ENCODE measurements at regions not wholly inside any gene's neighbourhood (a gene's known extent, or its start where the extent isn't known, plus 50 kb on each side); places are given as distances from the start of the nearest gene placed in this dataset.
A peak's percentile ranks its signal among the peaks of the same experiment; 100 is the strongest.
"Not testable (repeated sequence)": the region's sequence is repeated elsewhere in the genome, so short reads cannot be mapped to it uniquely, and the experiment has no call there.

GRCh38 chr17:13204607-13205237 lies 186.9 kb upstream of the ELAC2 start:
- DNase-seq = no peak

- DNase-seq = no peak
Measured at GRCh38 chr17:13202835-13203234, 185.0 kb upstream of the ELAC2 start.

- DNase-seq = no peak
Measured at GRCh38 chr17:13200671-13201070, 182.8 kb upstream of the ELAC2 start.

GRCh38 chr17:13199425-13199824 lies 181.6 kb upstream of the ELAC2 start:
- DNase-seq = no peak

- no peak for DNase-seq
Measured at GRCh38 chr17:13197586-13197985, 179.8 kb upstream of the ELAC2 start.

GRCh38 chr17:13194887-13195286 lies 177.1 kb upstream of the ELAC2 start:
- no peak for DNase-seq

GRCh38 chr17:13182854-13183253 lies 165.0 kb upstream of the ELAC2 start:
- DNase-seq = peak; percentile 88 to 91

- peak; percentile 86 to 88 for DNase-seq
Measured at GRCh38 chr17:13182450-13182849, 164.6 kb upstream of the ELAC2 start.

- DNase-seq = no peak
Measured at GRCh38 chr17:13181683-13182082, 163.9 kb upstream of the ELAC2 start.

- no peak for DNase-seq
Measured at GRCh38 chr17:13176436-13176835, 158.6 kb upstream of the ELAC2 start.

- no peak for DNase-seq
Measured at GRCh38 chr17:13171790-13172189, 154.0 kb upstream of the ELAC2 start.

GRCh38 chr17:13162361-13162760 lies 144.5 kb upstream of the ELAC2 start:
- no peak for DNase-seq

GRCh38 chr17:13160790-13161189 lies 143.0 kb upstream of the ELAC2 start:
- no peak for DNase-seq

GRCh38 chr17:13160296-13160695 lies 142.5 kb upstream of the ELAC2 start:
- no peak for DNase-seq

- no peak for DNase-seq
Measured at GRCh38 chr17:13158494-13159240, 140.8 kb upstream of the ELAC2 start.

- no peak for DNase-seq
Measured at GRCh38 chr17:13157656-13158055, 139.8 kb upstream of the ELAC2 start.

GRCh38 chr17:13154930-13155329 lies 137.1 kb upstream of the ELAC2 start:
- DNase-seq = no peak

- DNase-seq = no peak
Measured at GRCh38 chr17:13154398-13154797, 136.6 kb upstream of the ELAC2 start.

GRCh38 chr17:13153036-13153435 lies 135.2 kb upstream of the ELAC2 start:
- no peak for DNase-seq

- DNase-seq = no peak
Measured at GRCh38 chr17:13152501-13152900, 134.7 kb upstream of the ELAC2 start.

- not testable (repeated sequence) for DNase-seq
Measured at GRCh38 chr17:13150738-13151137, 132.9 kb upstream of the ELAC2 start.

GRCh38 chr17:13143001-13143400 lies 125.2 kb upstream of the ELAC2 start:
- no peak for DNase-seq

- DNase-seq = peak; percentile 30 to 38
Measured at GRCh38 chr17:13140750-13141149, 122.9 kb upstream of the ELAC2 start.

GRCh38 chr17:13135506-13135905 lies 117.7 kb upstream of the ELAC2 start:
- DNase-seq = no peak

- no peak for DNase-seq
Measured at GRCh38 chr17:13134076-13134475, 116.2 kb upstream of the ELAC2 start.
